ENCODE measurements at regions not wholly inside any gene's neighbourhood (a gene's known extent, or its start where the extent isn't known, plus 50 kb on each side); places are given as distances from the start of the nearest gene placed in this dataset.
"Not testable (repeated sequence)": the region's sequence is repeated elsewhere in the genome, so short reads cannot be mapped to it uniquely, and the experiment has no call there.

DNA sequence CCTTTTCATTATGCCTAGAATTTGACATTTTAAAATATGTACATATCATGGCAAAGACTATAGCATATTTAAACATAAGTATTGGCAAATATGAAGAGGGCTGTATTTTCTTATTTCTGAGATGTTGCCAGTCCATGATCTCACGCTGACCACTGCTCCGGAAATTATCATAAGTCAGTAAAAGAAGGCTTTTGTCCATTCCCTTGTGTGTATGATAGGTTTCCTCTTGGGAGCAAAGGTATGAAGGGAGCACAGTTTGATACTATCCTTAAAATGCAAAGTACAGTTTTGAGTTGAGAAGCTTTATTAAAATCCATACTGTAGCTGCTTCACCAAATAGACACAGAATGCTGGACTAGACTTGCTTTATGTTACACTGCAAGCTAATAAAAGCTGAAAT, 52.6 kb upstream of the AGA start:
- DNase-seq (ENCODE audit: low spot score) (no peak), ATAC-seq (ENCODE audit: low read depth) (no peak)
- no peak overlapping the region for H3K27ac ChIP-seq (ENCODE audit: poor library complexity, severe bottlenecking)
- no peaks in the 10 kb centered on the region for H3K27me3 ChIP-seq (ENCODE audit: insufficient read depth, poor library complexity, severe bottlenecking)
- no peaks in the 10 kb centered on the region for H3K9me3 ChIP-seq (ENCODE audit: severe bottlenecking)
- H3K36me3 ChIP-seq (ENCODE audit: low read depth) = no peaks in the 10 kb centered on the region
- H3K4me1 ChIP-seq (ENCODE audit: insufficient read depth, poor library complexity, severe bottlenecking) = no peaks in the 10 kb centered on the region
- TF ChIP-seq, protein P1, sequence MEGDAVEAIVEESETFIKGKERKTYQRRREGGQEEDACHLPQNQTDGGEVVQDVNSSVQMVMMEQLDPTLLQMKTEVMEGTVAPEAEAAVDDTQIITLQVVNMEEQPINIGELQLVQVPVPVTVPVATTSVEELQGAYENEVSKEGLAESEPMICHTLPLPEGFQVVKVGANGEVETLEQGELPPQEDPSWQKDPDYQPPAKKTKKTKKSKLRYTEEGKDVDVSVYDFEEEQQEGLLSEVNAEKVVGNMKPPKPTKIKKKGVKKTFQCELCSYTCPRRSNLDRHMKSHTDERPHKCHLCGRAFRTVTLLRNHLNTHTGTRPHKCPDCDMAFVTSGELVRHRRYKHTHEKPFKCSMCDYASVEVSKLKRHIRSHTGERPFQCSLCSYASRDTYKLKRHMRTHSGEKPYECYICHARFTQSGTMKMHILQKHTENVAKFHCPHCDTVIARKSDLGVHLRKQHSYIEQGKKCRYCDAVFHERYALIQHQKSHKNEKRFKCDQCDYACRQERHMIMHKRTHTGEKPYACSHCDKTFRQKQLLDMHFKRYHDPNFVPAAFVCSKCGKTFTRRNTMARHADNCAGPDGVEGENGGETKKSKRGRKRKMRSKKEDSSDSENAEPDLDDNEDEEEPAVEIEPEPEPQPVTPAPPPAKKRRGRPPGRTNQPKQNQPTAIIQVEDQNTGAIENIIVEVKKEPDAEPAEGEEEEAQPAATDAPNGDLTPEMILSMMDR (IDR thresholded peaks at IDR 0.05; ENCODE audit: poor library complexity, severe bottlenecking) = no peak
- no peak overlapping the region for H3K4me3 ChIP-seq (ENCODE audit: severe bottlenecking)

GRCh38 chr4:177495626-177496025, 53.4 kb upstream of the AGA start:
- not testable (repeated sequence) for H3K9me3 ChIP-seq (ENCODE audit: severe bottlenecking); H3K36me3 ChIP-seq (ENCODE audit: low read depth); H3K27me3 ChIP-seq (ENCODE audit: insufficient read depth, poor library complexity, severe bottlenecking); ATAC-seq (ENCODE audit: low read depth); H3K27ac ChIP-seq (ENCODE audit: poor library complexity, severe bottlenecking); H3K4me3 ChIP-seq (ENCODE audit: severe bottlenecking); H3K4me1 ChIP-seq (ENCODE audit: insufficient read depth, poor library complexity, severe bottlenecking); DNase-seq (ENCODE audit: low spot score)

DNA sequence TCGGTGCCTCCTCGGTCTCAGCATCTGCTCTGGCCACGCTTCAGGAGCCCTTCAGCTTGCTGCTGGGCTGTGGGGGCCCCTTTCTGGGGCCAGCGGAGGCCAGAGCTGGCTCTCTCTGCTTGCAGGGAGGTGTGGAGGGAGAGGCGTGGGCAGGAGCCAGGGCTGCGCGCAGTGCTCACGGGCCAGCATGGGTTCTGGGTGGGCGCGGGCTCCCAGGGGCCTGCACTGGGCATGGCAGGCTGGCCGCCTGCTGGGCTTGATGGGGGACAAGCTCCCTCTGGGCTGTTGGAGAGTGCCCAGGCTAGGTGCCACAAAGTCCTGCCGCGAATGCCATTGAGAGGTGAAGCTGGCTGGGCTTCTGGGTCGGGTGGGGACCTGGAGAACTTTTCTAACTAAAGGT, 57.3 kb upstream of the AGA start:
- TF ChIP-seq, protein P1 (IDR thresholded peaks at IDR 0.05; ENCODE audit: poor library complexity, severe bottlenecking) = no peak
- Histone ChIP-seq H3K9me3 (ENCODE audit: severe bottlenecking) (no peaks in the 10 kb centered on the region), H3K4me1 (ENCODE audit: insufficient read depth, poor library complexity, severe bottlenecking) (no peaks in the 10 kb centered on the region), H3K4me3 (ENCODE audit: severe bottlenecking) (no peak overlapping the region), H3K36me3 (ENCODE audit: low read depth) (no peaks in the 10 kb centered on the region), H3K27me3 (ENCODE audit: insufficient read depth, poor library complexity, severe bottlenecking) (no peaks in the 10 kb centered on the region), H3K27ac (ENCODE audit: poor library complexity, severe bottlenecking) (no peak overlapping the region)
- DNase-seq (ENCODE audit: low spot score) = no peak
- no peak for ATAC-seq (ENCODE audit: low read depth)

DNA sequence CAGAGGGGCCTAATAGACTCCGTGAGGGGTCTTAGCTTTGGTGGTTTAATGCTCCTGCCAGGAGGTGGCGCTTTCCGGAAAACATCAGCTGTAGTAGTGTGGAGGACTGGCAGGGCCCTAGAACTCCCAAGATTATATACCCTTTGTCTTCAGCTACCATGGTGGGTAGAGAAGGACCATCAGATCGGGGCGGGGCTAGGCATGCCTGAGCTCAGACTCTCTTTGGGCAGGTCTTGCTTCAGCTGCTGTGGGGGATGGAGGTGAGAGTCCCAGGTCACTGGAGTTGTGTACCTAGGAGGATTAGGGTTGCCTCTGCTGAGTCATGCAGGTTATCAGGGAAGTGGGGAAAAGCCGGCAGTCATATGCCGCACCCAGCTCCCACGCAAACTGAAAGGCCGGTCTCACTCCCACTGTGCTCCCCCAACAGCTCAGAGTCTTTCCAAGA, 63.0 kb upstream of the AGA start:
- H3K36me3 ChIP-seq (ENCODE audit: low read depth) = no peaks in the 10 kb centered on the region
- peaks cover 14% of the 10 kb centered on the region for H3K4me1 ChIP-seq (ENCODE audit: insufficient read depth, poor library complexity, severe bottlenecking)
- DNase-seq (ENCODE audit: low spot score) (no peak), ATAC-seq (ENCODE audit: low read depth) (no peak)
- H3K4me3 ChIP-seq (ENCODE audit: severe bottlenecking) = no peak overlapping the region
- H3K9me3 ChIP-seq (ENCODE audit: severe bottlenecking) = no peaks in the 10 kb centered on the region
- TF ChIP-seq, protein P1 (IDR thresholded peaks at IDR 0.05; ENCODE audit: poor library complexity, severe bottlenecking) = no peak
- H3K27ac ChIP-seq (ENCODE audit: poor library complexity, severe bottlenecking) = no peak overlapping the region
- H3K27me3 ChIP-seq (ENCODE audit: insufficient read depth, poor library complexity, severe bottlenecking) = no peaks in the 10 kb centered on the region

GRCh38 chr4:177508662-177509061, 66.4 kb upstream of the AGA start:
- no peak overlapping the region for H3K4me3 ChIP-seq (ENCODE audit: severe bottlenecking)
- ATAC-seq (ENCODE audit: low read depth) (no peak), DNase-seq (ENCODE audit: low spot score) (no peak)
- no peaks in the 10 kb centered on the region for H3K9me3 ChIP-seq (ENCODE audit: severe bottlenecking)
- TF ChIP-seq, protein P1 (IDR thresholded peaks at IDR 0.05; ENCODE audit: poor library complexity, severe bottlenecking) = no peak
- peaks cover 30% of the 10 kb centered on the region for H3K4me1 ChIP-seq (ENCODE audit: insufficient read depth, poor library complexity, severe bottlenecking)
- no peaks in the 10 kb centered on the region for H3K27me3 ChIP-seq (ENCODE audit: insufficient read depth, poor library complexity, severe bottlenecking)
- no peak overlapping the region for H3K27ac ChIP-seq (ENCODE audit: poor library complexity, severe bottlenecking)
- H3K36me3 ChIP-seq (ENCODE audit: low read depth) = no peaks in the 10 kb centered on the region

Data from RWPE2 (cell line).